Lung (tissue), 11 donors: ENCODE measurements at regions not wholly inside any gene's neighbourhood (a gene's known extent, or its start where the extent isn't known, plus 50 kb on each side); places are given as distances from the start of the nearest gene placed in this dataset.

Source experiments
- ATAC-seq: fragments of 200-7000 bp; cut with Tn5 transposase; one replicate; pipeline ENCODE4 v1.9.1; 2020; ENCODE audit warnings: moderate number of reproducible peaks; ENCODE audit not compliant: insufficient read depth, low FRiP score
- DNase-seq, 3 donors: peaks; one replicate each; pipeline ENCODE4 v3.0.0-alpha.2; 2013 to 2017
- H3K27ac ChIP-seq, 2 donors: one replicate each; pipeline ENCODE4 v1.5.1; 2013; ENCODE audit warnings: mild to moderate bottlenecking in 2 of 2, moderate library complexity in 2 of 2, control low read depth in 1 of 2, inconsistent platforms in 1 of 2, low read depth in 1 of 2, low read length in 1 of 2
- H3K27me3 ChIP-seq, 3 donors: one replicate each; pipeline ENCODE4 v1.5.1; 2013; ENCODE audit warnings: low read length in 2 of 3; ENCODE audit not compliant: control insufficient read depth in 3 of 3, insufficient read depth in 3 of 3
- H3K36me3 ChIP-seq, 4 donors: one replicate each; pipeline ENCODE4 v1.5.1; 2013; ENCODE audit warnings: low read length in 4 of 4, mild to moderate bottlenecking in 1 of 4, moderate library complexity in 1 of 4; ENCODE audit not compliant: control insufficient read depth in 4 of 4, insufficient read depth in 4 of 4
- H3K4me1 ChIP-seq, 5 donors: one replicate each; pipeline ENCODE4 v1.5.1; 2013; ENCODE audit warnings: low read length in 5 of 5, mild to moderate bottlenecking in 2 of 5, moderate library complexity in 1 of 5; ENCODE audit not compliant: control insufficient read depth in 5 of 5, insufficient read depth in 5 of 5
- H3K4me3 ChIP-seq: one replicate; pipeline ENCODE4 v1.5.1; 2013; ENCODE audit warnings: mild to moderate bottlenecking, control low read depth, moderate library complexity
- H3K9ac ChIP-seq, 2 donors: one replicate each; pipeline ENCODE4 v1.5.1; 2013; ENCODE audit warnings: low read length in 2 of 2, control low read depth in 1 of 2; ENCODE audit not compliant: insufficient read depth in 1 of 2
- H3K9me3 ChIP-seq, 4 donors: one replicate each; pipeline ENCODE4 v1.5.1; 2013; ENCODE audit warnings: low read length in 3 of 4, mild to moderate bottlenecking in 1 of 4, moderate library complexity in 1 of 4; ENCODE audit not compliant: control insufficient read depth in 4 of 4, insufficient read depth in 3 of 4
- CTCF ChIP-seq: IDR thresholded peaks from 2 replicates; pipeline ENCODE4 v1.5.1; 2012; ENCODE audit warnings: mild to moderate bottlenecking; ENCODE audit errors: control extremely low read depth, extremely low read depth
- WGBS, 2 donors: extraction: QIAGEN DNeasy Blood & Tissue Kit; methylation state at CpG; one replicate each; pipeline ENCODE4 v1.1.7; 2013; 5-methylcytosine and 5-hydroxymethylcytosine counted together
- donor health status: control.
- donor health status: control.
- donor health status: Bipolar disorder and iron deficiency.
- donor health status: healthy.
- donor health status: DM: yes; HTN: yes; CAD: no.

- no peaks in the 10 kb centered on the region for H3K36me3 ChIP-seq
- 74 to 77% methylated on average over 2 of the region's 2 CpGs for WGBS, 2 donors
- H3K27me3 ChIP-seq, result no peaks in the 10 kb centered on the region
- no peak for TF ChIP-seq CTCF
- DNase-seq (no peak), ATAC-seq (no peak)
- no peak overlapping the region for H3K9ac ChIP-seq
- H3K9me3 ChIP-seq, result no peaks in the 10 kb centered on the region
- no peak overlapping the region for H3K4me3 ChIP-seq
- H3K4me1 ChIP-seq, result peaks cover 0 to 3% (median 0%) of the 10 kb centered on the region in 5 donors
- no peak overlapping the region for H3K27ac ChIP-seq
Measured at GRCh38 chr3:145963111-145963510, 197.9 kb downstream of the PLOD2 start.

- DNase-seq, result no peak
- TF ChIP-seq CTCF, result no peak
- Histone ChIP-seq H3K9ac (no peak overlapping the region), H3K27me3 (no peaks in the 10 kb centered on the region), H3K4me3 (no peak overlapping the region), H3K27ac (no peak overlapping the region), H3K36me3 (no peaks in the 10 kb centered on the region), H3K9me3 (no peaks in the 10 kb centered on the region), H3K4me1 (peaks cover 0 to 10% (median 0%) of the 10 kb centered on the region in 5 donors)
- ATAC-seq, result no peak
- 76 to 83% methylated on average over 3 of the region's 3 CpGs for WGBS, 2 donors
Measured at GRCh38 chr3:145967043-145967442, 193.9 kb downstream of the PLOD2 start.

GRCh38 chr3:145971186-145971585, 189.8 kb downstream of the PLOD2 start:
- Histone ChIP-seq H3K4me3 (no peak overlapping the region), H3K27me3 (no peaks in the 10 kb centered on the region), H3K9ac (no peak overlapping the region), H3K27ac (no peak overlapping the region), H3K4me1 (peaks cover 0 to 10% (median 0%) of the 10 kb centered on the region in 5 donors), H3K36me3 (no peaks in the 10 kb centered on the region), H3K9me3 (no peaks in the 10 kb centered on the region)
- ATAC-seq (no peak), DNase-seq (peak in 2 of 3 donors; percentile 61 to 65)
- TF ChIP-seq CTCF, result no peak

GRCh38 chr3:145972851-145973250, 188.1 kb downstream of the PLOD2 start:
- no peaks in the 10 kb centered on the region for H3K9me3 ChIP-seq
- no peak overlapping the region for H3K9ac ChIP-seq
- WGBS, 2 donors, result 92 to 95% methylated on average over 1 of the region's 1 CpG
- no peaks in the 10 kb centered on the region for H3K36me3 ChIP-seq
- H3K27me3 ChIP-seq, result no peaks in the 10 kb centered on the region
- no peak overlapping the region for H3K27ac ChIP-seq
- peaks cover 0 to 10% (median 0%) of the 10 kb centered on the region in 5 donors for H3K4me1 ChIP-seq
- no peak overlapping the region for H3K4me3 ChIP-seq
- ATAC-seq (no peak), DNase-seq (no peak)
- no peak for TF ChIP-seq CTCF
